Stromal cell of bone marrow (primary cell): ENCODE measurements at regions not wholly inside any gene's neighbourhood (a gene's known extent, or its start where the extent isn't known, plus 50 kb on each side); places are given as distances from the start of the nearest gene placed in this dataset.
"Not testable (repeated sequence)": the region's sequence is repeated elsewhere in the genome, so short reads cannot be mapped to it uniquely, and the experiment has no call there.

Experiments
- DNase-seq: peaks from one replicate; pipeline ENCODE4 v3.0.0-alpha.2; 2012; ENCODE audit warnings: low read depth

DNA sequence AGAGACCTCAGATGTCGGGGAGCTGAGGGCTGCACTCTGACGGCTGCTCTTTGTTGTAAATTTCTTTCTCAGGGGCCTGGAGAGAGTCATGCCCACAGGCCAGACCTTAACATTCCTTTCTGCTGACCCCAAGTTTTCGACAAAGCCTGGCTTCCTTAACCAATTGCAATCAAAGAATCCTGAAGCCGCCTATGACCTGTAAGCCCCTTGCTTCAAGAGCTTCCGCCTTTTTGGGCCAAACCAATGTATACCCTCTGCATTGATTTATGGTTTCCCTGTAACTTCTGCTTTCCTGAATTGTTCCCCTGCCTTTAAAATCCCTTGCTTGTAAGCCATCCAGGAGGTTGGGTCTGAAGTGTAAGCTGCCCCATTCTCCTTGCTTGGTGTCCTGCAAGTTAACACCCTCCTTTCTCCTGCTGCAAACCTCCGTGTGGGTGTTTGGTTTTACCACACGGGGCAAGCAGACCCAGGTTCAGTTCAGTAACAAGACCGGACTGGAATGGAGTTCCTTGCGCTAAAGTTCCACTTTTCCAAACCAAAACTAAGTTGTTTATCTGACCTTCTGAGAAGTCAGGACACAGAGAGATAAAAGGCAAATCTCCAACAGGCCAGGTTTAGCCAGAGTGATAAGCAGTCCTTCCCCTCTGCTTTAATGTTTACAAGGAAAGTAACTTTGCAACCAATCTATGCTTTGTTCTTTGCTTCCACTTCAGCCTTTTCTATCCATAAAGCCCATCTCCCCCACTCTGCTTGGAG is 141.6 kb downstream of the KCNJ12 start:
- DNase-seq: no peak

DNA sequence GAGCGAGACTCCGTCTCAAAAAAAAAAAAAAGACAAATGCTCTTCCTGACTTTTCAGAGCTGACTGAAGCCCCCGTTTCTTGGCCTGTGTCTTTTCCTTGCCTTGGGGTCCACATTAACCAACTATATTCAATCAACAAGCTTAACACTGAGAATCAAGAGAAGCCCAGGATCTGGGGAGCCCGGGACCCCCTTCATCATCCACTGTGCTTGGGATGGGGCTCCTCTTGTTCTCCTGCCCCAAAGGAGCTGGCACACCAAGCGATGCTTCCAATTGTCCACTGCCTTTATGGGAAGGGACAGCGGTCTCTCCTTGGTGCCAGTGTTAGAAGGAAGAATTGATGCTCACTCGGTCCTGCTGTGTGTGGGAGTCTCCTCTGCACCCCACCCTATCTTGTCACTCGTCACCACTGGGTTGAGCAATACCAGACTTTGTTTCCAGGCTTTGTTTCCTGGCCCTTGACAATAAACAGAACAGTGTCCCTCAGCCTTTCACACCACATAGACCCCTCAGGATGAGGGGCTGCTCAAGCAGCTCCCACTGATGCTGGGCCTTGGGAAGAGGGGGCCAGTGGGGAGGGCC is 146.7 kb downstream of the KCNJ12 start:
- DNase-seq: no peak

DNA sequence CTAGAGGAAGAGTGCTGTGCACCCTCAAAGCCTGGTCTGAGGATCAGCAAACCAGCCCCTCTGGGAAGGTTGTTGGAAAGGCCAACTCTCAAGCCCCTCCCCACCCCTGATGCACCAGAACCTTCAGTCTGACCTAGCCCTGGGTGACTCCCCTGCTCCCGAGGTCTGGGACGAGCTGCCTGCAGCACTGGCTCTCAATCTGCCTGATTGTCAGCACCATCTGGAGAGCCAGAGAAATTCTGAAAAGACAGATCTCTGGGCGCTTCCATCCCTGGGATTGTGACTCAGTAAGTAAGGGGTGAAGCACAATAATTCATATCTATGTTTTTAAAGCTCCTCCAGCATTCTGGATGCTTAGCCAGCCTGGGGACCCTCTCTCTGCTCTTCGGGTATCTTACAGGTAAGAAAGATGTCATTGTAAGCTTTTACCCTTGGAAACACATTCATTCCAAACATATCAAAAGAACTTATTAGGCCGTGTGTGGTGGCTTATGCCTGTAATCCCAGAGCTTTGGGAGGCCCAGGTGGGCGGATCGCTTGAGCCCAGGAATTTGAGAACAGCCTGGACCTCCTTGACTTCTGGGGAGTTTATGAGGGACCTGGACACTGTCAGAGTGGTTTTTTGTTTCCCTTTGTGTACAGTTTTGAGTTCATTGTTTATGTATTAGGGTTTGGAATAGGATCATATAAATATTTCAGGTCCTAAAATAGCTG is 147.5 kb downstream of the KCNJ12 start:
- DNase-seq: no peak

DNA sequence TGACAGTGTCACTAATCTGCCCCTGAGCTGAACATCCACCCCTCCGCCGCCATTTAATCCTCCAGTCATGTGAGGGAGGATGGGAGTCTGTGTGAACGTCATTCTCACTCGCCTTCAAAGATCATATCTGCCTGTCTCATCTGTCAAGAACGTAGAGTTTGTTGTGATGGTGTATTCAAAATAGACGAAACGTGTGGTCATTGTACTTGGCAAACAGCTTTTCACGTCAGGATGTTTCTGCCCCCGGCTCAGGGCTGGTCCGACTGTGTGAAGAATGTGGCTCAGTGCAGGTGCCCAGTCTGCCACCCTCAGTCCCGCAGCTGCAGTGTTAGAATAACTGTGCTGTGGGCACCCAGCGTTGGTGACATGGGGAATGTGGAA is 148.0 kb downstream of the KCNJ12 start:
- no peak for DNase-seq

DNA sequence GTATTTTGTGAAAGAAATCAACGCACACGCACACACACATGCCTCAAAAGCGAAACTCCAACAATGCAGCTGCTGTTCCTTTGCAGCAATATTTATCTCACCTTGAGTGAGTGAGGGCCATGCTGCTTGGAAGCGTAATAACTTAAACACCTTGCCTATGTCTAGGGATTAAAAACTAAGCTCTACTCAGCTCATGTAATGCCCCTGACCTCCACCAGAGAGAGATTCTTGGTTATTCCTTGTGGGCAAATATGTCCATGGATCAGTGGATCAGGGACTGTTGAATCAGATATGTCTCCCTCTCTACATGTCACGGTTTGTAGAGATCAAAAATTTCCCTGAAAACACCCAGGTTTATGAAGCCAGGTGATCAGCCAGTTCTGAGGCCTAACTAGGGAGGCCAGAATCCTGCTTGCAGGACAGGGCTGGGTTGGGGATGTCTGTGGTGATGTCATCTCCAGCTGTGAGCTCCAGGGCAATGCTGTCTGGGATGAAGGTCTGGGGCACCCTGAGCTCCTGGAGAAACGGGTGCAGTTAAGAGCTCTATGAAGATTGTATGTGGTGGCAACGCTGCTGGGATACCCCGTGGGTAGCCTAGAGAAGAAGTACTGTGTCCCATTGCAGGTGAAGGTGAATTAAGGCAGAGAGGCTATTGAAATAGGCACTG is 149.4 kb downstream of the KCNJ12 start:
- DNase-seq: no peak

DNA sequence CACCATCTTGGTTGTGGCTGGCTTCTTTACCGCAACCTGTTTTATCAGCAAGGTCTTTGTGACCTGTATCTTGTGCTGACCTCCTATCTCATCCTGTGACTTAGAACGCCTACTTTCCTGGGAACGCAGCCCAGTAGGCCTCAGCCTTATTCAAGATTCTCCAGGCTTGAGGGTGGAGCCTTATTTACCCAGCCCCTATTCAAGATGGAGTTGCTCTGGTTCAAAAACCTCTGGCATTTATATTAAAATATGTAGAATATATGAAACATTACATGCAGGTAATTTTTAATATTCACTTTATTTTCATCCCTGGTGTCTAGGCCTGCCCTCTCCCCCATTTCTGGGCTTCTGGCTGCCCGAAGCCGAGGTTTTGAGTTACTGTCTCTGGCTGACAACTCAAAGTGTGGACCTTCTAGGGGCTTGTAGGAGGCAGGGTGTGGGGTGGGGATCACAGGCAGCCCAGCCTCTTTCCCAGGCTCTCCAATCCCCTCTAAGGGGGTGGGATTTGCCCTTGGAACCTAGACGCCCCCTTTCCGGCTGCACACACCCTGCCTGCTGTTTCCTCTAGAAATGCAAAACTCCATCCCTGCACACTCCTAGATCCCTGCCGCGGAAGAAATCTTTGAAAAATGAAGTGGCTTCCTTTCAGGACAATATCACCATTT is 152.0 kb downstream of the KCNJ12 start:
- no peak for DNase-seq

DNA sequence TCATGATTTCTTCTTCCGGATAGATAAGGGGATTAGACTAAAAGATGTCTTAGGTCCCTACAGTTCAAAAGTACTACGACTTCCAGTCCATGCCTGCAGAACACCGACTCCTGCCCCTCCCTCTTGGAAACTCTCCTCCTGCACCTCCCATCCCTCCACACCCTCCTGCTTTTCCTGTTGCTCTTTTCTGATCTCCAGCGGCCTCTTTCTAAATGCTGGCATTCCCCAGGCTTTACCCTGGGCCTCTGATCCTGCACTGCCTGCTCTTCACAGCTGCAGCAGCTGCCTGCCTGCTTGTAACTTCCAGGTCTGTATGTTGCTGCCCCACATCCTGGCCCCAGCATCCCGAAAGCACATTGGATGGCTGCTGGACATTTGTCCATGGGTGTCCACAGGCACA is 154.2 kb downstream of the KCNJ12 start:
- DNase-seq: no peak

DNA sequence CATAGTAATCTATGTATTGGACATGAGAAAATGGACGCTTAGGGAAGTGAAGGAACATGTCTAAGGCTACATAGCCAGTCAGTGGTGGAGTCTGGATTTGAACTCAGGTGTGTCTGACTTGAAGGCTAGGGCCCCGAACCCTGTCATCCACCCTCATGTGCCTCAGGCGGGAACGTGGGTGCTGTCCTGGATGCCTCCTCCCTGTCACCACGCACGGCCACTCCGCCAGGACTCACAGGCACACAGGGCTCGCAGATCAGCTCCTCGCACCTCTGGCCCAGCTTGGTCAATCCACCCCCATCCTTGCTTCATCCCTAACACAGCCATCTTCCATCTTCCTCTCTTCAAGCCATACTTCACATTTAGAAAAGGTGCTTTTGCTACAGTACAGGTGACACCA is 154.7 kb downstream of the KCNJ12 start:
- no peak for DNase-seq

DNA sequence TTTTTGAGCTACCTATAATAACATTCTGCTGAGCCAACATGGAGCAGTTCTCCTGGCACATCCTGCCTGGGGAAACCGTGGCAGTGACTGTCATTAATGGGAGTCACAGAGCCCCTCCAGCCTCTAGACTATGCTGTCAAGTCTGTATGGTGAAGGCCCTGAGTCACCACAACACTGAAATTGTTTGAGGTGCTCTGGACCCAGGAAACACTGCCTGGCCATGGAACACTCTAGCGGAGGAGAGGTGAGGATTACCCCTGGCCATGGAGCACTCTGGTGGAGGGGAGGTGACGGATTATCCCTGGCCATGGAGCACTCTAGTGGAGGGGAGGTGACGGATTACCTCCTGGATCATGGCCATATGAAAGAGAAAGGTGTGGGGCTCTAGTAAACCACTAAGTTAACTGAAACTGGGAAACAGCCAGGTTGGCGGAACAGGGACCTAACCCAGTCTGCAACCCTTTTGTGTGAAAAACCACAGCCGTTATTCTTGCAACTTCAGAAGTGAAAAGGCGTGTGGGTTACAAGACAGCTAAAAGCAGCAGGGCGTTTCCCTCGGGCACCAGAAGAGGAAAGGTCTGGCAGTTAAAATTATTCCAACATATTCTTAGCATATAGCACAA is 156.7 kb downstream of the KCNJ12 start:
- DNase-seq: no peak

DNA sequence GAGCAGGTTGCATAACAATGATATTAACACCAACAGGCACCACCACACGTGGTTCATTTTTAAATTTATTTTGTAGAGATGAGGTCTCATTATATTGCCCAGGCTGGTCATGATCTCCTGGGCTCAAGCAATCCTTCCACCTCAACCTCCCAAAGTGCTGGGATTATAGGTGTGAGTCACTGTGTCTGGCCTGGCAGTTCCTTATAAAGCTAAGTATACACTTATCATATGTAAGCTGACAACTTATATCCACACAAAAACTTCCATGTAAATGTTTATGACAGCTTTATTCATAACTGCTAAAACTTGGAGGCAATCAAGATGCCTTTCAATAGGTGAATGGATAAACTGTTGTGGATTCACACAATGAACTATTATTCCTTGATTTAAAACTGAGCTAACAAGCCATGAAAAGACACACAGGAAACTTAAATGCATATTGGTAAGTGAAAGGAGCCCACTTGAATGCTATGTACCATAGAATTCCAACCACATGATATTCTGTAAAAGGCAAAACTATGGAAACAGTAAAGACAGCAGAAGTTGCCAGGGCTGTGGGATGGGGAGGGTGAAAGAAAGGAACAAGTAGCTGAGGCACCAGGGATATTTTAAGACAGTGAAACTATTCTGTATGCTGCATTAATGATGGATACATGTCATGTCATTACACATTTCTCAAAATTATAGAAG is 156.5 kb upstream of the KCNJ18 start:
- DNase-seq: no peak

DNA sequence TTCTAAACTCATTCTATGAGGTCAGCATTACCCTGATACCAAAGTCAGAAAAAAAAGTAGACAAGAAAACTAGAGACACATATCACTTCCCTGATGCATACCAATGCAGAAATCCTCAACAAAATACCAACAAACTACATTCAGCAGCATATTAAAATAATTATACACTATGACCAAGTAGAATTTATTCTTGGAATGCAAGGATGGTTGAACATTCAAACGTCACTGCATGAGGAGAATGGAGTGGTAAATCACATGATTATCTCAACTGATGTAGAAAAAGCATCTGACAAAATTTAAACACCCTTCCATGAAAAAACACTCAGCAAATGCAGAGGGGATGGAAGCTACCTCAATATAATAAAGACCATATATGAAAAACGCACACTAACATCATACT is 155.0 kb upstream of the KCNJ18 start:
- no peak for DNase-seq

DNA sequence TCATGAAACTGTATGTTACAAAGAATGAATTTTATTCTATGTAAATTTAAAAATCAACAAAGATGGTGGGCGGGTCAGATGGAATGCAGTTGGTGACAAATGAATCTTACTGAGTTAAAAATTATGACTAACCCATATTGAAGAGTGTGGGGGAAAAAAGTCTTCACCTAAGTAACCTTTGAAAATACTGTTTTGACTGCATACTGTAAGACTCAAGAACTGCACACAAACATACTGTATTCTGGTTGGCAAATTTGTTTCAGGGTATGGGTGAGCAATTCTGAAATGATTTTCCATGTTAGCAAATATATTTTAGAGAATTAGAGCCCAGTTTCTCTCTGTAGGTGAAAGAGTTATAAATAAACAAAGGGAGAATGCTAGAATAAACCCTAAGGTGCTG is 153.7 kb upstream of the KCNJ18 start:
- DNase-seq: no peak

DNA sequence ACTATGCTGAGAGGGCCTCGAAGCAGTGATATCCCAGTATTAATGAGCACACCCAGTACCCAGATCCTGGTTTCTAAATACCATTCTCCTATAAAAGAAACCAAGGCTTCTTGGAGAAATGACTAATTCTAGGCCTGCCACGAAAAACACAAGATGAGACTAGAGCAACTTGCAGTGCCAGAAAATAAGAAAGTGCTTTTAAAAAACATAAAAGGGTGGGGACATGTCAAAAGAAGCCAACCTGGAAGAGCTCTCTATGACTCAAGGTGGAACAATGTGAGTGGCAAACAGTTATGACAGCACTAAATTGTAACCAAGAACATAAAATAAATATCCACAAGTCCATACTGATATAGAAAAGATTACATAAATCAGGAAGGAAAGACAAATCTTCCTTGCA is 153.2 kb upstream of the KCNJ18 start:
- no peak for DNase-seq

DNA sequence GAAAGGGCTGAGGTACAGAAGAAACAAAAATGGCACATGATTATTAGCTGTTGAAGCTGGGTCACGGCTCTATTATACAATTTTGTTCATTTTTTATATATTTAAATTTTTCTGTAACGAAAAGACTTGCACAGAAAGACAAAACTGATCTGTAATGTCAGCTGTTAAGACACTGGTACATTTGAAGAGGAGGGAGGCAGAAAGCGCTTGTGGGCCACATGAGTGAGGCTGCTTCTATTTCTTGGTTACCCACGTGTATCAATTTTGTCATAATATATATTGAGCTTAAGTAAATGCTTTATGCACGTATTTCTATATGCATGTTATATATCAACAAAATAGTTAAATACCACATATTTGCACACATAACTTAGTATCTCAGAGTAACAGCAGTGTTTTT is 151.8 kb upstream of the KCNJ18 start:
- DNase-seq: no peak

DNA sequence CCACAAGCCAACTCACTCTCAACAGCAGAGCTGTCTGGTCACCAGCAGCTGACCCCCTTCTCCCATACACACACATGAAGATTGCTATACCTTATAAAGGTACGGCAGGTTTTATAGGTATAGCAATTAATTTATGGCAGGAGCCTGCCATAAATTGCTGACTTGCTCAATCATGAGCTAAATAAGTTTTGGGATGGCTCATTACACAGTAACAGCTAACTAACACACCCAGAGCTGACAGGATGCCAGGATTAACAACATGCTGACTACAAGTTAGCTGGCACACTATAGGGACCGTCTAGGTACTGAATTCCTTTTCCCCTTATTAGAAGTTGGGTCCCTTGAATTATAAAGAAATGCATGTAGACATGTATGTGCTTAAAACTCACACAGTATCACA is 150.3 kb upstream of the KCNJ18 start:
- no peak for DNase-seq

DNA sequence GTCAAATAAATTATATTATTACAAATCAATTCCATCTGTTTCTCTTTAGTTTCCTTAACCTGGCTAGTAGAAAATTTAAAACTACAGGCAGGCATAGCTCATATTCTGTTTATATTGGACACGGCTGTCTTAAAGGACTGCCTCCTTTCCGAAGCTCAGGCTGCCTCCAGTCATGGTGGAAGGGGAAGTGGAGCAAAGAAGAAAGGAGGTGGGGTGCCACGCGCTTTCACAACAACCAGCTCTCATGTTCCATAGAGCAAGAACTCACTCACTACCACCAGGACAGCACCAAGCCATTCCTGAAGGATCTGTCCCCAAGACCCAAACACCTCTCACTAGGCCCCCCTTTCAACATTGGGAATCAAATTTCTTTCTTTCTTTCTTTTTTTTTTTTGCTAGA is 149.3 kb upstream of the KCNJ18 start:
- DNase-seq: no peak

DNA sequence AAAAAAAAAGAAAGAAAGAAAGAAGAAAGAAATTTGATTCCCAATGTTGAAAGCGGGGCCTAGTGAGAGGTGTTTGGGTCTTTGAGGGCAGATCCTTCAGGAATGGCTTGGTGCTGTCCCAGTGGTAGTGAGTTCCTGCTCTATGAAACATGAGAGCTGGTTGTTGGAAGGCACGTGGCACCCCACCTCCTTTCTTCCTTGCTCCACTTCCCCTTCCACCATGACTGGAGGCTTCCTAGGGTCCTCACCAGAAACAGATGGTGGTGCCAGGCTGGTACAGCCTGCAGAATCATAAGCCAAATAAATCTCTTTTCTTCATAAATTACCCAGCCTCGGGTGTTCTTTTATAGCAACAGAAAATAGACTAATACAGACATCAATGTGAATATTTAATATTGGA is 147.3 kb upstream of the KCNJ18 start:
- no peak for DNase-seq

DNA sequence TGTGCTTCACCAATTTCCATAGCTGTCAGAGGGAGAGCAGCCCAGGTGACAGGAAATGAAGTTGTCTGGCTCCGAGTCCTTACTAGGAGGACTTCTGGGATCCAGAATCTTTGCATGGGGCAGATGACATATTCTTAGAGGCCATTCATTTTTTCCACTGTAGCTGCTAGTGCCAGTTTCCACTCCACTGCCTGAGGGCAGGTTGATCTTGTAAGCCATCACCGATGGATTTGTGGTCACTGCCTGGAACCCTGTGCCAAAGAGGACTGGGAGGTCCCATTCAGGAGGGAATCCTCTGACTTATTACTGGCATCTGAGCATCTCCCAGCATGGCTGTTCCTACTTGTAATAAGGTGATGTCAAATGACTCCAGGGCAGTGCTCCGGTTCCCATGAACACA is 144.1 kb upstream of the KCNJ18 start:
- DNase-seq: no peak

DNA sequence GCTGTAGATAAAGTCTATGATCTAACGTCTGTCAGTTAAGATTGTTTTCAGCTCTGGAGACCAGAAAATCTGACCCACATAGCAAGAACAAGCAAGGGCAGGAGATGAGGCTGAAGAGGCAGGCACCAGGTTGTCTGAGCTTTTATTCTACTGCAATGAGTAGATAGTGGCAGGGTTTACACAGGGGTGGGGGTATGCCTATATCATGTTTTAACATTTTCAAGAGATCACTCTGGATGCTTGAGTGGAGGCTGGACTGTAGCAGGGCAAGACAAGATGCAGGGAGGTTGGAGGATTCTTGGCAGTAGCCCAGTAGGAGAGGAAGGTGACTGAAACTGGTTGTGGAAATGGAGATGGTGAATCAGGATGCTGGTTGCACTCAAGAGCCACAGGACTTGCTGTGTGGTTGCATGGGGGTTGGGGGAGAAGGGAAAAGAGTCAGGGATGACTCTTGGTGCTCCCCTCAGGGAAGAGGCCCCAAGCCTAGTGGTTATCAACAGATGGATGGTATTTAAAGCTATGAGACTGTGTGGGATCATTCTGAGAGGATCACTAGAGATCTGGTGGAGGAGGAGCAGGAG is 143.1 kb upstream of the KCNJ18 start:
- no peak for DNase-seq

DNA sequence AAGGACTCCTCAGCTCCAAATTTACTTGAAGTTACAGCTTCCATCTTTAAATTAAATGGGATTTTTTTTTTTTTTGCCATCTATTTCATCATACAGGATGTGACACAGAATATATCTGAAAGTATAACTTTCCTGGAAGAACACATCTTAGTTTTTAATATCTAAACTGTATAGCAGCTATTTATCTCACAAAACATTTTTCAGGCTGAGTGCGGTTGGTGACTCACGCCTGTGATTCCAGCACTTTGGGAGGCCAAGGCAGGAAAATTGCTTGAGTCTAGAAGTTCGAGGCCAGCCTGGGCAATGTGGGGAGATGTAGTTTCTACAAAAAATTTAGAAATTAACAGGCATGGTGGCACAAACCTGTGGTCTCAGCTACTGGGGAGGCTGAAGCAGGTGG is 142.3 kb upstream of the KCNJ18 start:
- DNase-seq: not testable (repeated sequence)
